ENCODE measurements at regions not wholly inside any gene's neighbourhood (a gene's known extent, or its start where the extent isn't known, plus 50 kb on each side); places are given as distances from the start of the nearest gene placed in this dataset.

GRCh38 chr13:78046331-78046730, 127.7 kb upstream of the EDNRB start:
- TF ChIP-seq CTCF (IDR thresholded peaks at IDR 0.05; ENCODE audit: low read depth, low read length): no peak
- no peak for TF ChIP-seq EZH2phosphoT487 (IDR thresholded peaks at IDR 0.05; ENCODE audit: low read depth)
